Parathyroid adenoma (tissue), 2 donors: ENCODE measurements at regions not wholly inside any gene's neighbourhood (a gene's known extent, or its start where the extent isn't known, plus 50 kb on each side); places are given as distances from the start of the nearest gene placed in this dataset.

ENCODE experiments used
- H2AFZ ChIP-seq: fragments of 300-600 bp; sonication (generic); one replicate; pipeline ENCODE4 v1.7.0; 2017; ENCODE audit warnings: antibody characterized with exemption, mild to moderate bottlenecking
- H3K27ac ChIP-seq: fragments of 300-600 bp; sonication (generic); one replicate; pipeline ENCODE4 v1.7.0; 2017
- H3K27me3 ChIP-seq: fragments of 300-600 bp; sonication (generic); one replicate; pipeline ENCODE4 v1.7.0; 2017; ENCODE audit warnings: low read length; ENCODE audit not compliant: control insufficient read depth, insufficient read depth
- H3K36me3 ChIP-seq: fragments of 300-600 bp; sonication (generic); one replicate; pipeline ENCODE4 v1.7.0; 2017; ENCODE audit warnings: low read length; ENCODE audit not compliant: control insufficient read depth, insufficient read depth
- H3K4me1 ChIP-seq: fragments of 300-600 bp; sonication (generic); one replicate; pipeline ENCODE4 v1.7.0; 2017; ENCODE audit warnings: control low read depth
- H3K4me2 ChIP-seq: fragments of 300-600 bp; sonication (generic); one replicate; pipeline ENCODE4 v1.7.0; 2017; ENCODE audit warnings: low read length
- H3K4me3 ChIP-seq: fragments of 300-600 bp; sonication (generic); one replicate; pipeline ENCODE4 v1.7.0; 2017; ENCODE audit warnings: low read depth, low read length
- H3K79me2 ChIP-seq: fragments of 300-600 bp; sonication (generic); one replicate; pipeline ENCODE4 v1.7.0; 2017; ENCODE audit warnings: control low read depth
- H3K9ac ChIP-seq: fragments of 300-600 bp; sonication (generic); one replicate; pipeline ENCODE4 v1.7.0; 2017; ENCODE audit warnings: mild to moderate bottlenecking
- H3K9me3 ChIP-seq: fragments of 300-600 bp; sonication (generic); one replicate; pipeline ENCODE4 v1.7.0; 2017; ENCODE audit warnings: low read length; ENCODE audit not compliant: control insufficient read depth
- TF ChIP-seq, protein P1 (sequence below): fragments of 300-600 bp; sonication (generic); IDR thresholded peaks from one replicate; pipeline ENCODE4 v1.7.0; 2017; ENCODE audit warnings: antibody characterized with exemption, mild to moderate bottlenecking
- donor health status: primary hyperparathyroidism.

DNA sequence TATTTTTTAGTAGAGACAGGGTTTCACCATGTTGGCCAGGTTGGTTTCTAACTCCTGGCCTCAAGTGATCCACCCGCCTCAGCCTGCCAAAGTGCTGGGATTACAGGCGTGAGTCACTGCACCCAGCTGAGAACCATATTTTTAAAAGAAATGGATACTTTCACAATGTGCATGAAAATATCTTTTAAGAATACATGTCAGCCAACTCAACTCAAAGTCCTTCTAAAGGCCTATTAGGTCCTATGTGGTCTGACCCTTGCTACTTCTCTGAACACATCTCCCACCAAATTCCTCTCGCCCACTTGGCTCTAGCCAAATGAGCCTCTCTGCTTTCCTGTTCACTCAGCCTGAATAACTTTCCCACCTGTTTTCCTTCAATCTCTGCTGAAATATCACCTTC is 119.6 kb downstream of the MTX2 start:
- TF ChIP-seq, protein P1, sequence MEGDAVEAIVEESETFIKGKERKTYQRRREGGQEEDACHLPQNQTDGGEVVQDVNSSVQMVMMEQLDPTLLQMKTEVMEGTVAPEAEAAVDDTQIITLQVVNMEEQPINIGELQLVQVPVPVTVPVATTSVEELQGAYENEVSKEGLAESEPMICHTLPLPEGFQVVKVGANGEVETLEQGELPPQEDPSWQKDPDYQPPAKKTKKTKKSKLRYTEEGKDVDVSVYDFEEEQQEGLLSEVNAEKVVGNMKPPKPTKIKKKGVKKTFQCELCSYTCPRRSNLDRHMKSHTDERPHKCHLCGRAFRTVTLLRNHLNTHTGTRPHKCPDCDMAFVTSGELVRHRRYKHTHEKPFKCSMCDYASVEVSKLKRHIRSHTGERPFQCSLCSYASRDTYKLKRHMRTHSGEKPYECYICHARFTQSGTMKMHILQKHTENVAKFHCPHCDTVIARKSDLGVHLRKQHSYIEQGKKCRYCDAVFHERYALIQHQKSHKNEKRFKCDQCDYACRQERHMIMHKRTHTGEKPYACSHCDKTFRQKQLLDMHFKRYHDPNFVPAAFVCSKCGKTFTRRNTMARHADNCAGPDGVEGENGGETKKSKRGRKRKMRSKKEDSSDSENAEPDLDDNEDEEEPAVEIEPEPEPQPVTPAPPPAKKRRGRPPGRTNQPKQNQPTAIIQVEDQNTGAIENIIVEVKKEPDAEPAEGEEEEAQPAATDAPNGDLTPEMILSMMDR = no peak
- H3K79me2 ChIP-seq = no peaks in the 10 kb centered on the region
- H3K36me3 ChIP-seq = no peaks in the 10 kb centered on the region
- H3K4me1 ChIP-seq = no peaks in the 10 kb centered on the region
- no peak overlapping the region for H3K9ac ChIP-seq
- H3K27ac ChIP-seq = no peak overlapping the region
- no peaks in the 10 kb centered on the region for H3K27me3 ChIP-seq
- no peak overlapping the region for H2AFZ ChIP-seq
- H3K4me3 ChIP-seq = no peak overlapping the region
- no peaks in the 10 kb centered on the region for H3K9me3 ChIP-seq
- H3K4me2 ChIP-seq = no peak overlapping the region

DNA sequence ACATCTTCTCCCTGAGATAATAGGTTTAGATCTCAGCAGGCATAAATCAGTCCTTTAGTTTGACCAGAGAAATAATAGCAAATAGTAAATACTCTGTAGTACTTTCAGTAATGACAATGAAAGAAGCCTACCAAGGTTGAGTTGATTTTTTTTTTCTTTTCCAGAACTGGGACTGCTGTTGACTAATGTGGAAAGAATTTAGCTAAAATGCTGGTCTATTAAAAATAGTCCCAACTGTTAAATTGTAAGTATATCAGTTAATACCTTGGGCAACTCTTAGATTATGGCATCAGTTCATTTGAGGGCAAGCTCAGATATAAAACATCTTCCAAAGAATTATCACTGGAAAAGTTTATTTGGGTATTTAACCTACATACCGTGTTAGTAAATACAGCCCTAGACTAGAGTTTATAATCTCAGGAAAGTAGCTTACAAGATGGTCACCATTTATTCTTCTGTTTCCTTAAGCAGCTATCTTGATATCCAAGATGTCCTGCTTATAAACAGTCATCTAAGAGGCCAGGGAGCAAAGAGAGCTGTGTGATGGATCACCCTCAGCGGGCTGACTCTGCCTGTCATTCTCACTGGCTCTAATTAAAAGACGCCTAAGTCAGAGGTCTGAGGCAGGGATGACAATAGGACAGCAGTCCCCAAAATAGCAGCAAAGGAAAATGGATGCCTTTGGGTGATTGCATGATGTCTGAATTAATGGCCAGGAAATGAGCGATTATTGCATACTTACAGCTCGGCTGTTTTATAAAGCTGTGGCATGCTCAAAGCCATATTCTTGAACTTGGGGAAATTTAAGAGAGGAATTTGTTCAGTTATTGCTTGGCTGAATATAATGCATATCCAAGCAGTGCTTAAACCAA is 121.3 kb downstream of the MTX2 start:
- Histone ChIP-seq H3K4me2 (no peak overlapping the region), H3K9me3 (no peaks in the 10 kb centered on the region), H3K9ac (no peak overlapping the region), H2AFZ (no peak overlapping the region), H3K36me3 (no peaks in the 10 kb centered on the region), H3K4me3 (no peak overlapping the region), H3K4me1 (no peaks in the 10 kb centered on the region), H3K27me3 (no peaks in the 10 kb centered on the region), H3K27ac (no peak overlapping the region), H3K79me2 (no peaks in the 10 kb centered on the region)
- TF ChIP-seq, protein P1 = no peak

DNA sequence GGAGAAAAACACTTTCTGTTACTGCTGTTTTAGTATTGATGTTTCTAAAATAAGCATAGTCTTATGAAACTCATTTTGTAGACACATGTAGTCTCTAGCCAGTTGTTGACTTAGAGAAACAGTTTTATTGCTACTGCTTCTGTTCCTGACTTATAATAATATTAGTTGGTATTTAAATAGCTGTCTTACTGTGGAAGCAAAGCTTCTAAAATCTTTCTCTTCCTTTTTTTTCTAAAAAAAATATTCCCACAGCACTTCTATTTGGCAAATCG is 121.8 kb downstream of the MTX2 start:
- TF ChIP-seq, protein P1 = no peak
- H3K4me2 ChIP-seq = no peak overlapping the region
- H3K27me3 ChIP-seq = no peaks in the 10 kb centered on the region
- no peak overlapping the region for H3K27ac ChIP-seq
- H3K36me3 ChIP-seq = no peaks in the 10 kb centered on the region
- H3K4me3 ChIP-seq = no peak overlapping the region
- no peak overlapping the region for H2AFZ ChIP-seq
- H3K9ac ChIP-seq = no peak overlapping the region
- no peaks in the 10 kb centered on the region for H3K4me1 ChIP-seq
- H3K79me2 ChIP-seq = no peaks in the 10 kb centered on the region
- no peaks in the 10 kb centered on the region for H3K9me3 ChIP-seq

DNA sequence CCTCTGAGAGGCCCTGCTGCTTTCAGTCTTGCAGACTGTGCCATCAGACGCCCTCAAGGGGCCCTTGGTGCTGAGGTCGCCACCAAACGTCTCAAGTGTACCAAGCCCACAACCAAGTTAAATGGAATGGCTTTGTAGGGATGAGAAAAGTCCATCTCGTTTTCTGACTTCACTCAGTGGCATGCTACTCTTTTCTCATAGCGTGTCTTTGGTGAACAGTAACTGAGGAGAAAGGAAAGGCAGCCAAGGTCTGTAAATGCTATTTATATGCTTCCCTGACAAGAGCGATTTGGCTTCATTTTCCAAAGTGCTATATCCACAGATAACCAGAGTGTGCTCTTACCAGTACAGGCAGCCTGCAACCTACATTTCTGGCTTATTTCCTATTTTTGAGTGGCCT is 123.0 kb downstream of the MTX2 start:
- H3K36me3 ChIP-seq = no peaks in the 10 kb centered on the region
- H2AFZ ChIP-seq = no peak overlapping the region
- no peak overlapping the region for H3K27ac ChIP-seq
- no peak overlapping the region for H3K4me3 ChIP-seq
- no peak overlapping the region for H3K9ac ChIP-seq
- no peaks in the 10 kb centered on the region for H3K27me3 ChIP-seq
- TF ChIP-seq, protein P1 = no peak
- H3K79me2 ChIP-seq = no peaks in the 10 kb centered on the region
- no peak overlapping the region for H3K4me2 ChIP-seq
- no peaks in the 10 kb centered on the region for H3K4me1 ChIP-seq
- no peaks in the 10 kb centered on the region for H3K9me3 ChIP-seq

DNA sequence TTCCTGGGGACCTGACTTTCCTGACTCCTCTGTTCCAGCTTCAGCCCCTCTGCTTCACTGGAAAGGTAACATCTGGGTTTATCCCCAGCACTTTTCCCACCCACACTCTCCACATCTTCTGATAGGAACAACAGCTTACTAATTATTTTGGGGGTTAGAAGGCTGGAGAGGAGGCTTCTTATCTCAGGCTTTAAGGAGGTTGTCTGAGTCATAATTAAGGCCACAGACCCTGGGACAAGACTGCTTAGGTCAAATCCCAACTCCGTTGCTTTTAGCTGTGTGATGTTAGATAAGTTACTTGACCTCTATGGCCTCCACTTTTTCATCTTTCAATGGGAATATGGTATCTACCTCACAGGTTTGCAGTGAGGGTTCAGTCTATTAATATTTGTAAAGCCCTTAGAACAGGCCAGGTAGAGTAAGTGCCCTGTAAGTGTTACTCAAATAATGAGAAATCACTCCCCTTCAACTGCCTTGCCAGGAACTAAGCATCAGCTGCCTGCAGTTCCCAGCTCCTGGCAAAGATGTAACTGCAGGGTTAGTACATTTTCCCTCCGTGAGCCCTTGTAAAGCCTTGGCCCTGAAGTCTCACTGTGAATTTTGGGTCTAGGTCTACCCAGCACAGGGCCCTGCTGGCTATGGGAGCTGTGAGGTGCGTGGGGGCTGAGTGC is 123.6 kb downstream of the MTX2 start:
- Histone ChIP-seq H3K4me3 (no peak overlapping the region), H3K9ac (no peak overlapping the region), H3K27ac (no peak overlapping the region), H3K9me3 (no peaks in the 10 kb centered on the region), H3K36me3 (no peaks in the 10 kb centered on the region), H3K79me2 (no peaks in the 10 kb centered on the region), H3K27me3 (no peaks in the 10 kb centered on the region), H2AFZ (no peak overlapping the region), H3K4me1 (no peaks in the 10 kb centered on the region), H3K4me2 (no peak overlapping the region)
- TF ChIP-seq, protein P1 = no peak
